HEK293T (cell line): ENCODE measurements at regions not wholly inside any gene's neighbourhood (a gene's known extent, or its start where the extent isn't known, plus 50 kb on each side); places are given as distances from the start of the nearest gene placed in this dataset.

ENCODE experiments used
- BHLHE40 ChIP-seq: fragments of 450-650 bp; IDR thresholded peaks from 2 replicates; pipeline ENCODE4 v1.6.1; 2016; ENCODE audit warnings: mild to moderate bottlenecking, moderate library complexity, borderline replicate concordance
- FOXA1 ChIP-seq: fragments of 450-650 bp; IDR thresholded peaks from 2 replicates; pipeline ENCODE4 v1.6.1; 2016; ENCODE audit warnings: mild to moderate bottlenecking
- FOXK2 ChIP-seq: fragments of 450-650 bp; IDR thresholded peaks from 2 replicates; pipeline ENCODE4 v1.6.1; 2016; ENCODE audit warnings: mild to moderate bottlenecking
- FOXM1 ChIP-seq: fragments of 450-650 bp; IDR thresholded peaks from 2 replicates; pipeline ENCODE4 v1.6.1; 2017; ENCODE audit warnings: mild to moderate bottlenecking, borderline replicate concordance
- L3MBTL2 ChIP-seq: fragments of 450-650 bp; conservative IDR thresholded peaks from 2 replicates; pipeline ENCODE4 v1.6.1; 2016; ENCODE audit warnings: mild to moderate bottlenecking
- NFRKB ChIP-seq: fragments of 450-650 bp; IDR thresholded peaks from 2 replicates; pipeline ENCODE4 v1.6.1; 2016; ENCODE audit warnings: mild to moderate bottlenecking, moderate library complexity
- SUZ12 ChIP-seq: fragments of 450-650 bp; IDR thresholded peaks from 2 replicates; pipeline ENCODE4 v1.6.1; 2016; ENCODE audit warnings: mild to moderate bottlenecking
- TARDBP ChIP-seq: fragments of 450-650 bp; IDR thresholded peaks from 2 replicates; pipeline ENCODE4 v1.6.1; 2016
- ZNF384 ChIP-seq: fragments of 450-650 bp; IDR thresholded peaks from 2 replicates; pipeline ENCODE4 v1.6.1; 2016

DNA sequence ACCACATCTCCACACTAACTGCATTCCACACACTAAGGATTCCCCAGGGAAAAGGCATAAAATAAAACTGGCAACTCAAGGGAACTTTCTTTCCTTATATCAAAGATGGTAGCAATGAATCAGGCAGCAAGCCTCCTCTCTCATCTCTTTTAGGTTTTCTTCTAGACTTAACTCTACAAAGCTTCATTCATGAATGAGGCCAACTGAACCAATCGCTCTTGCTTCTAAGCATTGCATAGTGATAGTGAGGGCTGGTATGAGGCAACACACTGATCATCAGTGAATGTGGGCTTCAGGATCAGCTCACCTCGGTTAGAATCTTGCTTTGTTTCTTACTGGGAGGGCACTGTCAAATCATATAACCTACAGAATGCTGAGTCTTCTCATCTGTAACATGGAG, 1090.7 kb upstream of the MIR17HG start:
- no peak for TF ChIP-seq FOXK2
- TF ChIP-seq FOXM1, result no peak
- no peak for TF ChIP-seq SUZ12
- no peak for TF ChIP-seq FOXA1
- no peak for TF ChIP-seq ZNF384
- no peak for TF ChIP-seq NFRKB
- TF ChIP-seq TARDBP, result no peak
- no peak for TF ChIP-seq L3MBTL2
- TF ChIP-seq BHLHE40, result no peak
